Endothelial cell of umbilical vein (primary cell): ENCODE measurements at regions not wholly inside any gene's neighbourhood (a gene's known extent, or its start where the extent isn't known, plus 50 kb on each side); places are given as distances from the start of the nearest gene placed in this dataset.

Experiments
- POLR2A ChIP-seq: IDR thresholded peaks from 2 replicates; pipeline ENCODE4 v1.6.1; 2012; ENCODE audit warnings: low read depth, mild to moderate bottlenecking, control low read depth, low read length
- POLR2AphosphoS5 ChIP-seq: IDR thresholded peaks from 2 replicates; pipeline ENCODE4 v1.6.1; 2012; ENCODE audit warnings: low read depth, mild to moderate bottlenecking, control low read depth, low read length, moderate library complexity; ENCODE audit not compliant: insufficient read depth
- TF ChIP-seq, protein P1 (sequence below), 2 donors: IDR thresholded peaks; 1 replicate in 1 of 2; 2 replicates in 1 of 2; pipeline ENCODE4 v1.5.1; 2011; ENCODE audit warnings: low read length in 2 of 2, mild to moderate bottlenecking in 2 of 2, moderate library complexity in 2 of 2, control low read depth in 1 of 2, inconsistent platforms in 1 of 2, low read depth in 1 of 2; ENCODE audit not compliant: insufficient read depth in 1 of 2; ENCODE audit errors: extremely low read depth in 1 of 2

DNA sequence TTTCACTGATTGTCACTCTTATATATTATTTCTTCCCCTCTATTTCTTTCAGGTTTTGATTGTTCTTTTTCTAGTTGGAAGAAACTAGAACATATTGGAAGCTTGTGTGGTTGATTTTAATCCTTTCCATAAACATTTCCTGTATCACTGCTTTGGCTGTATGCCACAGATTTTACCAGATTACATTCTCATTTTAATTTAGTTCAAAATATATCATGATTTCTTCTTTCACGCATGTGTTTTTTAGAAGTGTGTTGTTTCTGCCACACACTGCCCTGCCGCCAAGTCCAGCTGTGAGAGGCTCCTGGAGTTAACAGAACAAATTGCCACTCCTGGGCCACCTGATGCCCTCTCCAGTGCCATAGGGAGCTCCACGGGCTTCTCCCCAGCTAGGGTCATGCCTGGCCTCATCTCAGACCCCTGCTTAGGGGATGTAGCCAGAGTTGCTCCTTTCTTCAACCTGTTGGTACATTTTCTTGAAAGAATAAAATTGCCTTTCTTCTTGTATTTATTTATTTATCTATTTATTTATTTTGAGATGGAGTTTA, 206.2 kb upstream of the COPS8 start:
- TF ChIP-seq, protein P1, sequence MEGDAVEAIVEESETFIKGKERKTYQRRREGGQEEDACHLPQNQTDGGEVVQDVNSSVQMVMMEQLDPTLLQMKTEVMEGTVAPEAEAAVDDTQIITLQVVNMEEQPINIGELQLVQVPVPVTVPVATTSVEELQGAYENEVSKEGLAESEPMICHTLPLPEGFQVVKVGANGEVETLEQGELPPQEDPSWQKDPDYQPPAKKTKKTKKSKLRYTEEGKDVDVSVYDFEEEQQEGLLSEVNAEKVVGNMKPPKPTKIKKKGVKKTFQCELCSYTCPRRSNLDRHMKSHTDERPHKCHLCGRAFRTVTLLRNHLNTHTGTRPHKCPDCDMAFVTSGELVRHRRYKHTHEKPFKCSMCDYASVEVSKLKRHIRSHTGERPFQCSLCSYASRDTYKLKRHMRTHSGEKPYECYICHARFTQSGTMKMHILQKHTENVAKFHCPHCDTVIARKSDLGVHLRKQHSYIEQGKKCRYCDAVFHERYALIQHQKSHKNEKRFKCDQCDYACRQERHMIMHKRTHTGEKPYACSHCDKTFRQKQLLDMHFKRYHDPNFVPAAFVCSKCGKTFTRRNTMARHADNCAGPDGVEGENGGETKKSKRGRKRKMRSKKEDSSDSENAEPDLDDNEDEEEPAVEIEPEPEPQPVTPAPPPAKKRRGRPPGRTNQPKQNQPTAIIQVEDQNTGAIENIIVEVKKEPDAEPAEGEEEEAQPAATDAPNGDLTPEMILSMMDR (IDR thresholded peaks at IDR 0.05; ENCODE audit: extremely low read depth in 1 of 2, insufficient read depth in 1 of 2, low read depth in 1 of 2, low read length in 2 of 2): no peak
- no peak for TF ChIP-seq POLR2A
- TF ChIP-seq POLR2AphosphoS5: no peak
